GM12864 (cell line): ENCODE measurements at regions not wholly inside any gene's neighbourhood (a gene's known extent, or its start where the extent isn't known, plus 50 kb on each side); places are given as distances from the start of the nearest gene placed in this dataset.

ENCODE experiments used
- DNase-seq: peaks from one replicate; pipeline ENCODE4 v3.0.0-alpha.2; 2011; ENCODE audit warnings: low read depth
- H3K4me3 ChIP-seq: 2 replicates; pipeline ENCODE4 v1.5.1; 2011; ENCODE audit warnings: mild to moderate bottlenecking, low read depth, low read length, control low read depth
- TF ChIP-seq, protein P1 (sequence below): IDR thresholded peaks from 2 replicates; pipeline ENCODE4 v1.5.1; 2011; ENCODE audit warnings: low read depth, mild to moderate bottlenecking, moderate library complexity, low read length, control low read depth, inconsistent platforms; ENCODE audit errors: missing control alignments

GRCh38 chr5:133714161-133714915 is 102.0 kb upstream of the FSTL4 start:
- DNase-seq: no peak
- TF ChIP-seq, protein P1, sequence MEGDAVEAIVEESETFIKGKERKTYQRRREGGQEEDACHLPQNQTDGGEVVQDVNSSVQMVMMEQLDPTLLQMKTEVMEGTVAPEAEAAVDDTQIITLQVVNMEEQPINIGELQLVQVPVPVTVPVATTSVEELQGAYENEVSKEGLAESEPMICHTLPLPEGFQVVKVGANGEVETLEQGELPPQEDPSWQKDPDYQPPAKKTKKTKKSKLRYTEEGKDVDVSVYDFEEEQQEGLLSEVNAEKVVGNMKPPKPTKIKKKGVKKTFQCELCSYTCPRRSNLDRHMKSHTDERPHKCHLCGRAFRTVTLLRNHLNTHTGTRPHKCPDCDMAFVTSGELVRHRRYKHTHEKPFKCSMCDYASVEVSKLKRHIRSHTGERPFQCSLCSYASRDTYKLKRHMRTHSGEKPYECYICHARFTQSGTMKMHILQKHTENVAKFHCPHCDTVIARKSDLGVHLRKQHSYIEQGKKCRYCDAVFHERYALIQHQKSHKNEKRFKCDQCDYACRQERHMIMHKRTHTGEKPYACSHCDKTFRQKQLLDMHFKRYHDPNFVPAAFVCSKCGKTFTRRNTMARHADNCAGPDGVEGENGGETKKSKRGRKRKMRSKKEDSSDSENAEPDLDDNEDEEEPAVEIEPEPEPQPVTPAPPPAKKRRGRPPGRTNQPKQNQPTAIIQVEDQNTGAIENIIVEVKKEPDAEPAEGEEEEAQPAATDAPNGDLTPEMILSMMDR: no peak
- no peak overlapping the region for H3K4me3 ChIP-seq

DNA sequence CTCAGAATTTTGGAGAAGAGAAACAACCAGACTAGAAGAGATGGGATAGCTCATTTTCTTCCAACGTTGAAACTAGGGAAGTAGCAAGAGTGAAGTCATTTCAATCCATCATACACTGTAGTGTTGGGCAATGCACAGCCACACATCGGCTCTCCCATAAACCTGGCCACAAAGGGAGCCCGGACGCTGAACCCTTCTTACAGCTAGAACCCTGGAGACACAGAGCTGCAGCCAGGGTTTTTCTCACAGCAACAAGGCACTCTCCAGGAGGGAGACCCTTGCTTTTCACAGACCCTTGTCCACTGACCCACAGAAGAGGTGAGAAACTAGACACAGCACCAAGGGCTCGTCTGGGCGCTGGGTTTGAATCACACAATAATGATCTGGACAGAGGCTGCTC is 101.4 kb upstream of the FSTL4 start:
- no peak for DNase-seq
- no peak overlapping the region for H3K4me3 ChIP-seq
- TF ChIP-seq, protein P1: no peak

- TF ChIP-seq, protein P1: no peak
- DNase-seq: no peak
- no peak overlapping the region for H3K4me3 ChIP-seq
Measured at GRCh38 chr5:133713209-133713608, 100.9 kb upstream of the FSTL4 start.

DNA sequence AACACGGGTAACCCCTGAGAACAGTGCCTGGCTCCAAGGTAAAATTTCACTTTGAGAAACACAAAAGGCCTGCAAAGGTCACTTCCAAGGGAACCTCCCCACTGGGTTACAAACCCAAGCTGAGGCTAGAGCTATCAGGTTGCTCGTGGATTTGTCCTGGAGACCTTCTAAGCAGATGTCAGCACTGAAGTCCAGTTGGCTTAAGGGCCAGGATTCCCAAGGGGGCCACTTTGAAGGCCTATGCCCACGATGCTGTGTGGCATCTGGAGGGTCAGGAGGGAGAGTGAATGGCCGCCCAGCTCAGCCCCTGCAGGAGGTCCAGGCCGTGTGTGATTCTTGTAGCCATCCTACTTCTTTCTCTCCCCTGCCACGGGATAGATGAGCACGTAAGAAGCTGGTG is 100.2 kb upstream of the FSTL4 start:
- TF ChIP-seq, protein P1: no peak

DNA sequence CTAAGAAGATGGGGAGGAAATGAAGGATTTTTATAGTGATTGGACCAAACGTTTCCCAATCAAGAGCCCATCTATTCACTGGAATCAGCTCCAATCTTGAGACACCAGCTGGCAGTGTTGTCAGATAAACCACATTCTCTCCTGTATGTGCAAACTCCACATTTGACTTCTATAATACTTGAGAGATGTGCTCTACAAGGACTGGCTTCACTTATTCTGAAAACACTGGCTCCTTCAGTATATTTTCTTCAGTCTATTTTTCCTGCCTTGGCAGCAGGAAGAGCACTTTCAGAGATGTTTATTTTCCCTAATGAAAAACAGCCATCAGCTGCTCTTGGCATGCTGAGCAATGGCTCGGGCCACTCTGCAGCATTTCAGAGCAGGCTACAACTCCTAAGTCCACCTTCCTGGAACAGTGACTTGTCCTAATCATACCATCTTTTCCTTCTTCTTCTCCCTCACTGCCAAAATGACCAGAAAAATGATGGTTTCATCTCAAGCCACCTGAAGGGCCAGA is 96.9 kb upstream of the FSTL4 start:
- TF ChIP-seq, protein P1: no peak
- no peak for DNase-seq
- H3K4me3 ChIP-seq: no peak overlapping the region

More for the DNA sequence above, 100.2 kb upstream of the FSTL4 start:
- no peak overlapping the region for H3K4me3 ChIP-seq
- DNase-seq: no peak

DNA sequence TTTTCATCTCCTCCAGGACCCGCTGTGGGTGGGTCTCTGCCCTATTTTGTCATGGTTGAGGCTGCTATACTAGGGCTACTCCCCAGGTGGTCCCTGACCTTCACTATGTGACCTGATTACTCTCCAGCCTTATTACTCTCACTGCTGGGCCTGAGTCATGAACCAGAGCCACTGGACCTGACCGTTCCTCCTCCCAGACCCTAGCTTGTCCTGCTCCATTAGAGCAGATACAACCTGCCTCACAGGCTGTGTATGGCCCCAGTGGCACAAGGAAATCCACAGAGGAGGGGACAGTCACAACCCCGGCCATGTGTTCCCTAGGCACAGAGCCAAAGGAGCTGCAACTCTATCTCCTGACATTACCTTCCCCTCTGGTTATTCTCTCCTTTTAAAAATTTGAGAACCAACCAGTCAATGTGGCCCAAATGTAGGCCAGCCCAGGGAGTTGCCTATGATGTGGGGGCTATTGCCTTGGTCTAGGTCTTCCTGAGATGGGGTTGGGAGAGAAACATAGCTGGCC is 96.0 kb upstream of the FSTL4 start:
- TF ChIP-seq, protein P1: no peak
- DNase-seq: no peak
- H3K4me3 ChIP-seq: no peak overlapping the region
